ENCODE measurements at regions not wholly inside any gene's neighbourhood (a gene's known extent, or its start where the extent isn't known, plus 50 kb on each side); places are given as distances from the start of the nearest gene placed in this dataset.

DNA sequence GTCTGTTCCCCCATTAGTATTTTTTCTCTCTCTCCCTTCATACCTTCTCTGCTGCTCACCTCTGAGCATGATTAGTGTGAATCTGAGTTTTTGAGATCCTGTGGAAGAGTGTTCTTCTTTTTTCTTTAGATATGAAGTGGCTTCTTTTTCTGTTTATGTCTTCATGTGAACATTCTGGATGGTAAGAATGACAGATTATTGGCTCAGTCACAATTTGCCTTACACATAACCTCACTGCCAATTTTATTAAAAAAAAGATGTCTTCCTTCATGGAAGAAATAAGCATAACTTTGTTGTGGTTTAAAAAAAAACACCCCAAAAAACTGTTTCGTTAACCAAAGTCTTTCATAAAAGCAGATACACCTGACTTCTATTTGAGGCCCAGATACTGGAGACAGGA lies 539.1 kb downstream of the PLCL1 start:
- Histone ChIP-seq H3K9ac (ENCODE audit: low read length in 2 of 2) (no peak overlapping the region), H3K4me3 (ENCODE audit: low read length in 2 of 2) (no peak overlapping the region), H3K36me3 (ENCODE audit: control insufficient read depth in 2 of 2, insufficient read depth in 2 of 2, low read length in 2 of 2) (no peaks in the 10 kb centered on the region), H3K9me3 (ENCODE audit: control insufficient read depth in 2 of 2, low read length in 2 of 2) (no peaks in the 10 kb centered on the region), H3K27me3 (ENCODE audit: control insufficient read depth in 1 of 2, insufficient read depth in 2 of 2, low read length in 2 of 2) (no peaks in the 10 kb centered on the region), H3K4me1 (ENCODE audit: control insufficient read depth, insufficient read depth, low read length) (no peaks in the 10 kb centered on the region), H3K27ac (ENCODE audit: low read length) (no peak overlapping the region)

GRCh38 chr2:198340846-198341245 lies 536.5 kb downstream of the PLCL1 start:
- Histone ChIP-seq H3K9ac (ENCODE audit: low read length in 2 of 2) (no peak overlapping the region), H3K4me1 (ENCODE audit: control insufficient read depth, insufficient read depth, low read length) (no peaks in the 10 kb centered on the region), H3K27me3 (ENCODE audit: control insufficient read depth in 1 of 2, insufficient read depth in 2 of 2, low read length in 2 of 2) (no peaks in the 10 kb centered on the region), H3K36me3 (ENCODE audit: control insufficient read depth in 2 of 2, insufficient read depth in 2 of 2, low read length in 2 of 2) (no peaks in the 10 kb centered on the region), H3K4me3 (ENCODE audit: low read length in 2 of 2) (no peak overlapping the region), H3K27ac (ENCODE audit: low read length) (no peak overlapping the region), H3K9me3 (ENCODE audit: control insufficient read depth in 2 of 2, low read length in 2 of 2) (no peaks in the 10 kb centered on the region)

DNA sequence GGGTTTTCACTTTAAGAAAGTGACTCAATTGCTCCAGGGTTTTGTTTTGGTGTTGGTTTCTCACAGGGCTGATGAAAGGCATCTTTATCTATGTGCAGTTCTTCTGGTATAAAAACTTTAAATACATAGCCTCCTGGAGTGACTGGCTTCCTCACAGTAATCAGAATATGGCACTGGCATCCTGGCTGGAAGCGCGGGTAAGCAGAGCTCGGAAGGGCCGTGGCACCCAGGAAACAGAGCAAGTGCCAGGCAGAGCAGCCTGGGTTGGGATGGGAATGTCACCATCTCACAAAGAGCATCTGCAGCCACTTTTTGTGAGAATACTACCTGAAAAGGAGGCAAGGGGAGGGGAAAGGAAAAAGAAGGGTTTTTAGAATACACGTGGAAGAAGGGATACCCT lies 534.7 kb downstream of the PLCL1 start:
- H3K9me3 ChIP-seq (ENCODE audit: control insufficient read depth in 2 of 2, low read length in 2 of 2), result no peaks in the 10 kb centered on the region

GRCh38 chr2:198337368-198337767 lies 533.0 kb downstream of the PLCL1 start:
- no peak overlapping the region for H3K4me3 ChIP-seq (ENCODE audit: low read length in 2 of 2)
- no peaks in the 10 kb centered on the region for H3K4me1 ChIP-seq (ENCODE audit: control insufficient read depth, insufficient read depth, low read length)
- no peaks in the 10 kb centered on the region for H3K9me3 ChIP-seq (ENCODE audit: control insufficient read depth in 2 of 2, low read length in 2 of 2)
- no peaks in the 10 kb centered on the region for H3K36me3 ChIP-seq (ENCODE audit: control insufficient read depth in 2 of 2, insufficient read depth in 2 of 2, low read length in 2 of 2)
- H3K27me3 ChIP-seq (ENCODE audit: control insufficient read depth in 1 of 2, insufficient read depth in 2 of 2, low read length in 2 of 2), result no peaks in the 10 kb centered on the region
- H3K27ac ChIP-seq (ENCODE audit: low read length), result no peak overlapping the region
- no peak overlapping the region for H3K9ac ChIP-seq (ENCODE audit: low read length in 2 of 2)

More for the DNA sequence above, 534.7 kb downstream of the PLCL1 start:
- Histone ChIP-seq H3K4me3 (ENCODE audit: low read length in 2 of 2) (no peak overlapping the region), H3K9ac (ENCODE audit: low read length in 2 of 2) (no peak overlapping the region), H3K36me3 (ENCODE audit: control insufficient read depth in 2 of 2, insufficient read depth in 2 of 2, low read length in 2 of 2) (no peaks in the 10 kb centered on the region), H3K4me1 (ENCODE audit: control insufficient read depth, insufficient read depth, low read length) (no peaks in the 10 kb centered on the region), H3K27ac (ENCODE audit: low read length) (no peak overlapping the region), H3K27me3 (ENCODE audit: control insufficient read depth in 1 of 2, insufficient read depth in 2 of 2, low read length in 2 of 2) (no peaks in the 10 kb centered on the region)

DNA sequence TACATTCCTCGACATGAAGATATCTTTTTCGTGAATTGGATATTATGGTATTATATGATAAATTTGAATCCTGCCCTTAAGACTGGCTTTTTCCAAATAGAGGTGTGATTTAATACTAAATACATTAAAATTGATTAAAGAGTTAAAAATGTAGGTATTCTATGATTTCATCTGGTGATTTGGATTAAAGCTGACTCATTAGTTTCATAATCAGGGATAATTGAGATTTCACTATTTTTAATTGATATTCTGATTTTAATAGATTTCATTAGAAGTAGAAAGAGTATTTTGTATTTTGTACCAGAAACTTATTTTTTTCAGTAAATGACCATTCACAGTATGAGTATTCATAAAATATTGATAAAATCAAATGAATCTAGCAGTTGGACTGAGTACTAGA lies 524.1 kb downstream of the PLCL1 start:
- Histone ChIP-seq H3K4me3 (ENCODE audit: low read length in 2 of 2) (no peak overlapping the region), H3K4me1 (ENCODE audit: control insufficient read depth, insufficient read depth, low read length) (no peaks in the 10 kb centered on the region), H3K9ac (ENCODE audit: low read length in 2 of 2) (no peak overlapping the region), H3K27ac (ENCODE audit: low read length) (no peak overlapping the region), H3K36me3 (ENCODE audit: control insufficient read depth in 2 of 2, insufficient read depth in 2 of 2, low read length in 2 of 2) (no peaks in the 10 kb centered on the region), H3K27me3 (ENCODE audit: control insufficient read depth in 1 of 2, insufficient read depth in 2 of 2, low read length in 2 of 2) (no peaks in the 10 kb centered on the region), H3K9me3 (ENCODE audit: control insufficient read depth in 2 of 2, low read length in 2 of 2) (no peaks in the 10 kb centered on the region)

- Histone ChIP-seq H3K9me3 (ENCODE audit: control insufficient read depth in 2 of 2, low read length in 2 of 2) (no peaks in the 10 kb centered on the region), H3K4me1 (ENCODE audit: control insufficient read depth, insufficient read depth, low read length) (no peaks in the 10 kb centered on the region), H3K27ac (ENCODE audit: low read length) (no peak overlapping the region), H3K27me3 (ENCODE audit: control insufficient read depth in 1 of 2, insufficient read depth in 2 of 2, low read length in 2 of 2) (no peaks in the 10 kb centered on the region), H3K9ac (ENCODE audit: low read length in 2 of 2) (no peak overlapping the region), H3K36me3 (ENCODE audit: control insufficient read depth in 2 of 2, insufficient read depth in 2 of 2, low read length in 2 of 2) (no peaks in the 10 kb centered on the region), H3K4me3 (ENCODE audit: low read length in 2 of 2) (no peak overlapping the region)
Measured at GRCh38 chr2:198327526-198327925, 523.1 kb downstream of the PLCL1 start.

DNA sequence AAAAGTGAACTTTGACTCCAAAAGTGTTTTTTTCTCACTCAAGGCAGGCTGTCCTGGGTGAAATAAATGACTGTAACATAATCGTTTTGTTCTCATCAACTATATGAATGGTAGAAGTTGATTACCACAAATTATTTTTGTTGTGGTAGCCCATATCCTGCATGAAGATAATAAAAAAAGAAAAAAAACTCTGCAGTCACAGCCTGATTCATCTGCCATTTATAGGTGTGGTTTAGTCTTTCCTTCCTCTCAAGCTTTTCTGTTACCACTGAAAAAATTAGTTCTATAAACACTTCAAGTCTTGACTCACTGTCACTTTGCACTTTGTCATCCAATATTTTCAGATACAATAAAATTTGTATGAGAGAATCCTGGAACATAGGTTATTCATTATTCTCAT lies 522.0 kb downstream of the PLCL1 start:
- H3K9me3 ChIP-seq (ENCODE audit: control insufficient read depth in 2 of 2, low read length in 2 of 2), result no peaks in the 10 kb centered on the region
- H3K27me3 ChIP-seq (ENCODE audit: control insufficient read depth in 1 of 2, insufficient read depth in 2 of 2, low read length in 2 of 2), result no peaks in the 10 kb centered on the region
- H3K9ac ChIP-seq (ENCODE audit: low read length in 2 of 2), result no peak overlapping the region
- H3K36me3 ChIP-seq (ENCODE audit: control insufficient read depth in 2 of 2, insufficient read depth in 2 of 2, low read length in 2 of 2), result no peaks in the 10 kb centered on the region
- H3K27ac ChIP-seq (ENCODE audit: low read length), result no peak overlapping the region
- no peak overlapping the region for H3K4me3 ChIP-seq (ENCODE audit: low read length in 2 of 2)
- no peaks in the 10 kb centered on the region for H3K4me1 ChIP-seq (ENCODE audit: control insufficient read depth, insufficient read depth, low read length)

DNA sequence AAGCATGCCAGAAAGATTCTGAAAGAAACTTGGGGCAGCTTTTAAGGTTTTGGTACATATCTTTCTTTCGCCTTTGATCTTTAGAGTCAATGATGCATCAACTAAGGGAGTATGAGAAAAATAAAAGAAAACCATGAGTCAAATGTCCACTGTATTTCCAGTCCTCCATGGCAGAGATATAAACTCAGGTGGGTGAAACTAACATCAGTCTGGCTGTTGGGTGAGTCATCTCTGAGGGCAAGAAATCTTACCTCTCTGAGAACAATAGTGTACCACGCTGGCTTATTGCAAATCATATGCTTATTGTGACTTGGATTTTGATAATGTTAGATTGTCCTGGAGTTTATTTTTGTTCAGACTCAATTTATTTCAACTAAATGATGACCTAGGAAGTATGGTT lies 521.0 kb downstream of the PLCL1 start:
- Histone ChIP-seq H3K27me3 (ENCODE audit: control insufficient read depth in 1 of 2, insufficient read depth in 2 of 2, low read length in 2 of 2) (no peaks in the 10 kb centered on the region), H3K27ac (ENCODE audit: low read length) (no peak overlapping the region), H3K9me3 (ENCODE audit: control insufficient read depth in 2 of 2, low read length in 2 of 2) (no peaks in the 10 kb centered on the region)

DNA sequence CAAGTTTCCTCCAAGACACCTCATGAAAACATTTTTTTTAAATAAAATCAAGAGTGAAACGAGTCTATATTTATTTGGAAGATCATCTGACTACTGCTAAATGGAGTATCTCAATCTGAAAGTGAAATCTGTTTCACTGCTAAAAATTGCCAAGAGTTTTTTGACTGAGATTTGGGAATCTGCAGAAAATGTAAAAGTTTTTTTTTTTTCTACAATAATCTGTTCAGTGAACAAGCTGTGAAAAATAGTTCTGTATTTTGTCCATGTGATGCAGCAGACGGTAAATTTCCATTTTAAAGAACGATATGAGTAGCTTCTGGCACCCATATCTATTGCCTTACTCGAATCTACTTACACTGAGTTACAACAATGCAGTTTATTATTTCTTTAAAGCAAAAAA lies 519.7 kb downstream of the PLCL1 start:
- Histone ChIP-seq H3K27ac (ENCODE audit: low read length) (no peak overlapping the region), H3K36me3 (ENCODE audit: control insufficient read depth in 2 of 2, insufficient read depth in 2 of 2, low read length in 2 of 2) (no peaks in the 10 kb centered on the region), H3K4me3 (ENCODE audit: low read length in 2 of 2) (no peak overlapping the region), H3K9ac (ENCODE audit: low read length in 2 of 2) (no peak overlapping the region), H3K9me3 (ENCODE audit: control insufficient read depth in 2 of 2, low read length in 2 of 2) (no peaks in the 10 kb centered on the region), H3K4me1 (ENCODE audit: control insufficient read depth, insufficient read depth, low read length) (no peaks in the 10 kb centered on the region), H3K27me3 (ENCODE audit: control insufficient read depth in 1 of 2, insufficient read depth in 2 of 2, low read length in 2 of 2) (no peaks in the 10 kb centered on the region)

More for the DNA sequence above, 521.0 kb downstream of the PLCL1 start:
- no peak overlapping the region for H3K4me3 ChIP-seq (ENCODE audit: low read length in 2 of 2)
- no peaks in the 10 kb centered on the region for H3K36me3 ChIP-seq (ENCODE audit: control insufficient read depth in 2 of 2, insufficient read depth in 2 of 2, low read length in 2 of 2)
- no peaks in the 10 kb centered on the region for H3K4me1 ChIP-seq (ENCODE audit: control insufficient read depth, insufficient read depth, low read length)
- H3K9ac ChIP-seq (ENCODE audit: low read length in 2 of 2), result no peak overlapping the region

DNA sequence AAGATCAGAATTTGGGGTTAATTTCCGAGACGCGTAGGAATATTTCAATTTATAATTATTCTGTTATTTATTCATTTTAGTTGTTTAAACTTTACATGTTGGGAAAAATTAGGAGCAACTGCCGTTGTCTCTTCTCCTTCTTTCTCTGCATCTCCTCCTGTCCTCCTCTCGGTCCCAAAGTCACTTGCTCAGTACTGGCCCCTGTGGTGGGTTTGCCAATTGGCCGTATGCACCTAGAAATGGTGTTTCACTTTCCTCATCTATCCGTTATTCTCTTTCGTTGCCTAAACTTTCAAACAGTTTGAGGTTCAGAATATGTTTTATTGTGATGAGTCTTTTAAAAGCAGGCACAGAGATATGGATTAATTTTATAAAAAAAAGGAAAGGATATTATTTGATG lies 517.9 kb downstream of the PLCL1 start:
- no peaks in the 10 kb centered on the region for H3K27me3 ChIP-seq (ENCODE audit: control insufficient read depth in 1 of 2, insufficient read depth in 2 of 2, low read length in 2 of 2)
- H3K27ac ChIP-seq (ENCODE audit: low read length), result no peak overlapping the region
- no peak overlapping the region for H3K4me3 ChIP-seq (ENCODE audit: low read length in 2 of 2)
- no peaks in the 10 kb centered on the region for H3K4me1 ChIP-seq (ENCODE audit: control insufficient read depth, insufficient read depth, low read length)
- no peak overlapping the region for H3K9ac ChIP-seq (ENCODE audit: low read length in 2 of 2)
- H3K9me3 ChIP-seq (ENCODE audit: control insufficient read depth in 2 of 2, low read length in 2 of 2), result no peaks in the 10 kb centered on the region
- H3K36me3 ChIP-seq (ENCODE audit: control insufficient read depth in 2 of 2, insufficient read depth in 2 of 2, low read length in 2 of 2), result no peaks in the 10 kb centered on the region

- no peak overlapping the region for H3K4me3 ChIP-seq (ENCODE audit: low read length in 2 of 2)
- H3K9ac ChIP-seq (ENCODE audit: low read length in 2 of 2), result no peak overlapping the region
- no peaks in the 10 kb centered on the region for H3K9me3 ChIP-seq (ENCODE audit: control insufficient read depth in 2 of 2, low read length in 2 of 2)
- H3K36me3 ChIP-seq (ENCODE audit: control insufficient read depth in 2 of 2, insufficient read depth in 2 of 2, low read length in 2 of 2), result no peaks in the 10 kb centered on the region
- no peaks in the 10 kb centered on the region for H3K4me1 ChIP-seq (ENCODE audit: control insufficient read depth, insufficient read depth, low read length)
- H3K27ac ChIP-seq (ENCODE audit: low read length), result no peak overlapping the region
- no peaks in the 10 kb centered on the region for H3K27me3 ChIP-seq (ENCODE audit: control insufficient read depth in 1 of 2, insufficient read depth in 2 of 2, low read length in 2 of 2)
Measured at GRCh38 chr2:198321522-198322088, 517.2 kb downstream of the PLCL1 start.

All from stomach smooth muscle (tissue), 2 donors.